Chondrocyte (in vitro differentiated cells): ENCODE measurements at regions not wholly inside any gene's neighbourhood (a gene's known extent, or its start where the extent isn't known, plus 50 kb on each side); places are given as distances from the start of the nearest gene placed in this dataset.

Experiments
- DNase-seq: peaks from one replicate; pipeline ENCODE4 v3.0.0; 2021; ENCODE audit warnings: mixed read lengths, low spot score
- H3K27ac Mint-ChIP-seq: one replicate; pipeline ENCODE4 v1.8.0; 2021; ENCODE audit warnings: mild to moderate bottlenecking, moderate library complexity, mixed read lengths; ENCODE audit not compliant: unreplicated experiment
- H3K27me3 Mint-ChIP-seq: 2 replicates; pipeline ENCODE4 v1.8.0; 2021; ENCODE audit warnings: low read depth, mixed read lengths
- H3K36me3 Mint-ChIP-seq: 2 replicates; pipeline ENCODE4 v1.8.0; 2021; ENCODE audit warnings: low read depth, mixed read lengths
- H3K4me1 Mint-ChIP-seq: 2 replicates; pipeline ENCODE4 v1.8.0; 2021; ENCODE audit warnings: low read depth, mild to moderate bottlenecking, mixed read lengths
- H3K4me3 Mint-ChIP-seq: one replicate; pipeline ENCODE4 v1.8.0; 2021; ENCODE audit warnings: mild to moderate bottlenecking, moderate library complexity, mixed read lengths; ENCODE audit not compliant: unreplicated experiment
- H3K9me3 Mint-ChIP-seq: 2 replicates; pipeline ENCODE4 v1.8.0; 2021; ENCODE audit warnings: low read depth, mixed read lengths
- CTCF ChIP-seq: fragments of 200-600 bp; sonication (generic); IDR thresholded peaks from 2 replicates; pipeline ENCODE4 v1.5.0; 2021; ENCODE audit warnings: antibody characterized with exemption, mild to moderate bottlenecking, moderate library complexity

DNA sequence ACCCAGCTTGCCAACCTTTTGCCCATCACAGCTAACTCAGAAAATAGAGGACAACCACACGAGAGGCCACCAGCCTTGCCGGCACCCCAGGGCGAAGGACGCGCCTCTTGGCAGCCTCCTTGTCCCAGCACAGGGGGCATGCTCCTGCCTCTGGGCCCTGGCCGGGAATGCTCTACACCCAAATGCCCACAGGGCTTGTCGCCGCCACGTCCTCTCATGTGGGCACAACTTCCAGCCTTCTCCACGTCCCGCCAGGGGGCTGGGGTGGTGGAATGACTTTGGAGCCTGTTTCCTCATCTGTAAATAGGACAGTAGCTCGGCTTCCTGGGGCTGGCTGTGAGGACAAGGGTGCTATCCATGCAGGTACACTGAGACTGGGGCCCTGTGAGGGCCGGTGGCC is 152.4 kb upstream of the MLN start:
- no peak for DNase-seq
- Mint-ChIP-seq H3K9me3 (no peaks in the 10 kb centered on the region), H3K27ac (no peak overlapping the region), H3K4me1 (no peaks in the 10 kb centered on the region), H3K27me3 (peaks cover 34% of the 10 kb centered on the region), H3K36me3 (no peaks in the 10 kb centered on the region), H3K4me3 (no peak overlapping the region)
- no peak for TF ChIP-seq CTCF

DNA sequence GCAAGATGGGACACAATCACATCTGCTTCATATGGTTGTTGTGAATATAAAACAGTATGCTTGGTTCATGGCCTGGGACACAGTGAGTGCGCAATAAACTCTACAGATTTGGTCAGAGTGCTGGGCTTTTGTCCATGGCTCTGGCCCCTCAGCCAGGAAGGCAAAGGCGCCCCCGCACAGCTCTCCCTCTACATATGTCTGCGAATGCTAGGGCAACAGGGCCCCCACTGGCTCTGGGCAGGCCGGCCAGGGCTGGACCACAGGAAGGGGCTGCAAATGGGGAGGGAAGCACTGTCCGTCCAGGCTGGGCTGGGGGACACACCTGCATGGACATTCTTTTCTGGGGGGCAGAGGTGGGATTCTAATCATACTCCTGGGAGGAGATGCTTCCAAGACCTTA is 151.8 kb upstream of the MLN start:
- no peak for DNase-seq
- Mint-ChIP-seq H3K27me3 (peaks cover 34% of the 10 kb centered on the region), H3K4me3 (no peak overlapping the region), H3K27ac (no peak overlapping the region), H3K36me3 (no peaks in the 10 kb centered on the region), H3K4me1 (no peaks in the 10 kb centered on the region), H3K9me3 (no peaks in the 10 kb centered on the region)
- no peak for TF ChIP-seq CTCF

DNA sequence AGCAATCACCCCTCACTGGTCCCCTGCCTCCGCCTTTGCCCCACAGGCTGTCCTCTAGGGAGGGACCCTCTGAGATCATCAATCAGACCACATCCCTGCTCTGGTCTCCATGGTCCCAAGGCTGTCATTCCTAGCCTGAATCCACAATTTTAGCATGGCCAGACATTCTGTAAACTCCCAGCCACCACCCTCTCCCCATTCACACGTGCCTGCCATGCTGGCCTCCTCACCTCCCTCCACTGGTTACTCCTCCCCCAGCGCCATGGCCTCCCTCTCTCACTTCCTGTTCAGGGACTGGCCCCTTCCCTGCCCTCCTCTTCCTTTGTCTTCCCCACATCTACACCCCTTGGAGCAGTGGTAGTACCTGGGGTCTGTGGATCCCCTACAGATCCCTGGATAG is 150.7 kb upstream of the MLN start:
- Mint-ChIP-seq H3K4me3 (no peak overlapping the region), H3K9me3 (no peaks in the 10 kb centered on the region), H3K27ac (no peak overlapping the region), H3K4me1 (no peaks in the 10 kb centered on the region), H3K36me3 (no peaks in the 10 kb centered on the region), H3K27me3 (peaks cover 38% of the 10 kb centered on the region)
- no peak for DNase-seq
- TF ChIP-seq CTCF: no peak

DNA sequence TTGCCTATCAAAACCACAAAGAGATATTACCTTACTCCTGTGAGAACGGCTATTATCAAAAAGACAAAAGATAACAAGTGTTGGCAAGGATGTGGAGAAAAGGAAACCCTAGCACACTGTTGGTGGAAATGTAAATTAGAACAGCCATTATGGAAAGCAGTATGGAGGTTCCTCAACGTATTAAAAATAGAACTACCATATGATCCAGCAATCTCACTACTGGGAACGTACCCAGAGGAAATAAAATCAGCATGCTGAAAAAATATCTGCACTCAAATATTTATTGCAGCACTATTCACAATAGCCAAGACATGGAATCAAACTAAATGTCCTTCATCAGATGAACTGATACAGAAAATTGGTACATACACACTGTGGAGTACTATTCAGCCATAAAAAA is 149.4 kb upstream of the MLN start:
- peaks cover 41% of the 10 kb centered on the region for H3K27me3 Mint-ChIP-seq
- H3K4me1 Mint-ChIP-seq: no peaks in the 10 kb centered on the region
- DNase-seq: no peak
- no peaks in the 10 kb centered on the region for H3K36me3 Mint-ChIP-seq
- no peak overlapping the region for H3K27ac Mint-ChIP-seq
- no peak overlapping the region for H3K4me3 Mint-ChIP-seq
- no peaks in the 10 kb centered on the region for H3K9me3 Mint-ChIP-seq
- TF ChIP-seq CTCF: no peak

- H3K9me3 Mint-ChIP-seq: no peaks in the 10 kb centered on the region
- TF ChIP-seq CTCF: no peak
- no peaks in the 10 kb centered on the region for H3K4me1 Mint-ChIP-seq
- DNase-seq: no peak
- no peak overlapping the region for H3K4me3 Mint-ChIP-seq
- peaks cover 38% of the 10 kb centered on the region for H3K27me3 Mint-ChIP-seq
- no peaks in the 10 kb centered on the region for H3K36me3 Mint-ChIP-seq
- no peak overlapping the region for H3K27ac Mint-ChIP-seq
Measured at GRCh38 chr6:33952016-33952415, 148.2 kb upstream of the MLN start.
